Cardiac fibroblast (primary cell): ENCODE measurements at regions not wholly inside any gene's neighbourhood (a gene's known extent, or its start where the extent isn't known, plus 50 kb on each side); places are given as distances from the start of the nearest gene placed in this dataset.

ENCODE experiments used
- DNase-seq, 2 donors: peaks; one replicate each; pipeline versions ENCODE4 v3.0.0 to v3.0.0-alpha.2; 2010; ENCODE audit warnings: low read depth in 2 of 2
- H3K4me3 ChIP-seq, 2 donors: replicated peaks in 1 of 2; 1 replicate in 1 of 2; 2 replicates in 1 of 2; pipeline ENCODE4 v1.5.1; 2011; ENCODE audit warnings: low read depth in 2 of 2, low read length in 2 of 2, mild to moderate bottlenecking in 2 of 2, moderate library complexity in 1 of 2
- CTCF ChIP-seq: IDR thresholded peaks from one replicate; pipeline ENCODE4 v1.5.1; 2011; ENCODE audit warnings: low read depth, mild to moderate bottlenecking, low read length, inconsistent platforms

GRCh38 chr17:71113347-71113746 lies 944.0 kb downstream of the KCNJ2 start:
- DNase-seq, result no peak
- TF ChIP-seq CTCF, result no peak
- no peak overlapping the region for H3K4me3 ChIP-seq

GRCh38 chr17:71114911-71115668 lies 945.8 kb downstream of the KCNJ2 start:
- TF ChIP-seq CTCF, result no peak
- DNase-seq, result no peak
- no peak overlapping the region for H3K4me3 ChIP-seq

- no peak for DNase-seq
- no peak for TF ChIP-seq CTCF
- H3K4me3 ChIP-seq, result no peak overlapping the region
Observed at GRCh38 chr17:71115669-71115972, 946.3 kb downstream of the KCNJ2 start.

- DNase-seq, result no peak
- TF ChIP-seq CTCF, result no peak
- H3K4me3 ChIP-seq, result no peak overlapping the region
Observed at GRCh38 chr17:71117466-71117865, 948.1 kb downstream of the KCNJ2 start.

- no peak overlapping the region for H3K4me3 ChIP-seq
- no peak for TF ChIP-seq CTCF
- DNase-seq, result no peak
Observed at GRCh38 chr17:71118039-71118438, 948.7 kb downstream of the KCNJ2 start.

GRCh38 chr17:71127416-71127815 lies 958.1 kb downstream of the KCNJ2 start:
- DNase-seq, result no peak
- no peak for TF ChIP-seq CTCF
- no peak overlapping the region for H3K4me3 ChIP-seq

GRCh38 chr17:71142333-71142732 lies 973.0 kb downstream of the KCNJ2 start:
- DNase-seq, result no peak
- H3K4me3 ChIP-seq, result no peak overlapping the region
- TF ChIP-seq CTCF, result no peak
